ENCODE measurements at regions not wholly inside any gene's neighbourhood (a gene's known extent, or its start where the extent isn't known, plus 50 kb on each side); places are given as distances from the start of the nearest gene placed in this dataset.

DNA sequence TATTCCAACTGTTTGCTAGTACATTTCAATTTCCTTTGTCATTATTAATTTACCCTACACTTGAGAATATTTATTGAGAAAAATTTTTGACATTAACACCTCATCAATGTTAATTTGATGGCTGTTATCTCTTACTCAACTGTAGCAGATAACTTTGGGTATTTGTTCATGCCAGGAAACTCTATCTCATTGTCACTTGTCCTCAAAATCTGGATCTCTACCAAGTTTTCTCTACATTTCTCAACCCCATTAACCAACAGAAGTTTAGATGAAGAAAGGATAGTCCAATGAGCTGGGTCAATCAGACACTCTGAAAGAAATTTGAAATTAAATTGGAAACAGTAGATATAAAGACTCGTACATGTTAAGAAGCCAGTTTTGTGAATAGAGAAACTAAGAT, 395.3 kb downstream of the TUSC1 start:
- TF ChIP-seq, protein P1, sequence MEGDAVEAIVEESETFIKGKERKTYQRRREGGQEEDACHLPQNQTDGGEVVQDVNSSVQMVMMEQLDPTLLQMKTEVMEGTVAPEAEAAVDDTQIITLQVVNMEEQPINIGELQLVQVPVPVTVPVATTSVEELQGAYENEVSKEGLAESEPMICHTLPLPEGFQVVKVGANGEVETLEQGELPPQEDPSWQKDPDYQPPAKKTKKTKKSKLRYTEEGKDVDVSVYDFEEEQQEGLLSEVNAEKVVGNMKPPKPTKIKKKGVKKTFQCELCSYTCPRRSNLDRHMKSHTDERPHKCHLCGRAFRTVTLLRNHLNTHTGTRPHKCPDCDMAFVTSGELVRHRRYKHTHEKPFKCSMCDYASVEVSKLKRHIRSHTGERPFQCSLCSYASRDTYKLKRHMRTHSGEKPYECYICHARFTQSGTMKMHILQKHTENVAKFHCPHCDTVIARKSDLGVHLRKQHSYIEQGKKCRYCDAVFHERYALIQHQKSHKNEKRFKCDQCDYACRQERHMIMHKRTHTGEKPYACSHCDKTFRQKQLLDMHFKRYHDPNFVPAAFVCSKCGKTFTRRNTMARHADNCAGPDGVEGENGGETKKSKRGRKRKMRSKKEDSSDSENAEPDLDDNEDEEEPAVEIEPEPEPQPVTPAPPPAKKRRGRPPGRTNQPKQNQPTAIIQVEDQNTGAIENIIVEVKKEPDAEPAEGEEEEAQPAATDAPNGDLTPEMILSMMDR (conservative IDR thresholded peaks at IDR 0.05 in 1 of 2, IDR thresholded peaks at IDR 0.05 in 1 of 2; ENCODE audit: low read depth in 1 of 2, low read length in 2 of 2): no peak
- no peak for TF ChIP-seq EZH2 (IDR thresholded peaks at IDR 0.05; ENCODE audit: low read length, missing control alignments)
